Left renal cortex interstitium (tissue), 4 donors: ENCODE measurements at regions not wholly inside any gene's neighbourhood (a gene's known extent, or its start where the extent isn't known, plus 50 kb on each side); places are given as distances from the start of the nearest gene placed in this dataset.

ENCODE experiments used
- DNase-seq, 4 donors: peaks; one replicate each; pipeline ENCODE4 v3.0.0-alpha.2; 2013; ENCODE audit warnings: low read depth in 4 of 4, low spot score in 2 of 4, missing footprints in 1 of 4

DNA sequence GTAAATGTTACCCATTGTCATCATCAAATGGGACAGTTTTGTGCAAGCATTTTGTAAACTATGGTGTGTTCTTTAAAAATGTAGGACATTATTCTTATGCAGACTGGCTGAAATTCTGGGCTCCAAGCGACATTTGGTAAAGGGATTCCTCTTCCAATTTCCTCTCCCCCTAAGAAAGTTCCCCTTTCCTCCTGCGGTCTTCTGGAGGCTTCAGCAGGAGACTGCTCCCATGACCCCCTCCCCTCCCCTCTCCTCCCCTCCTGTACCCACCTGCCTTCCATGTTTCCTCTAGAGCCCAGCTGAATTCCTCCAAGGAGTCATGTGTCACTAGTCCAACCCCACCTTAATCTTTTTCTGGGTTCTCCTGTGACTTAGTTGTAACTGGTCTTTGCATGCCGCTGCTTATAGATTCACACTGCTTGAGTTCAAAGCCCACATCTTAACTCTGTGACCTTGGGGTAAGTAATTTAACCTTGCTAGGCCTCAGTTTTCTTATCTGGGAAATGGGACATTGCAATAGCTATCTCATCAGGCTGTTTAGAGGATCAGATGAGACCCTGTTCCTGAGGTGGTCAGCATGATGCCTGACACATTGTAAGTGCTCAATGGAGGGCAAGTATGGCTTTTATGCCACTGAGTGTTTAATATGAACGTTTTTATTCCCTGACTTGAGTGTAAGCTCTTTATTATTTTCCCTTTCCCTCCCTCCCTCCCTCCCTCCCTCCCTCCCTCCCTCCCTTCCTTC, 69.9 kb upstream of the WDR26 start:
- DNase-seq, result no peak

DNA sequence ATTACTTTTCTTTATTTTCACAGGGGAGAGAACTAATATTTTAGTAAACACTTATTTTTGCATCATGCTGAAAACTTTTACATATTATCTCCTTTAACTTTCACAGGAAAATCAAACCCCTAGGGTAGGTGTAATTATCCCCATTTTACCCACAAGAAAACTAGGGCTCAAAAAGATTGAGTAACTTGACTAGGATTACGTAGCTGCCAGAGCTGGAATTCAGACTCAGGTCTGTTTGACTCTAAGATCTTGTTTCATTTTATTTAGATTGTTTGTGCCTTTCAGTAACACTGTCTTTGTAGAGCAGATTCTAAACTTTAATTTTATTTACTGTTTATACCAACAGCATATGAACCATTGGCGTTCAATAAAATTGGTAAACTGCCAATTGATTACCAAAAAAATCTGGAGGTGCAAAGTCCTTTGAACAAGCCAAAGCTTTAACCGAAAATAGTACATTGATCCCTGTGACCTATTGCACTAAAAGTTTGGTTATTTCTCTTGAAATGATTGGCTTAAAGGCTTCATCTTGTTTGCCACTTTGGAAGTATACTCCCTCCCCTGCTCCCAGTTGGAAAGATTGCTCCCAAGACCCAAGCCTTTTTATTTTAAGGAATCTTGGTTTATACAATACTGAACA, 71.0 kb upstream of the WDR26 start:
- DNase-seq, result no peak

DNA sequence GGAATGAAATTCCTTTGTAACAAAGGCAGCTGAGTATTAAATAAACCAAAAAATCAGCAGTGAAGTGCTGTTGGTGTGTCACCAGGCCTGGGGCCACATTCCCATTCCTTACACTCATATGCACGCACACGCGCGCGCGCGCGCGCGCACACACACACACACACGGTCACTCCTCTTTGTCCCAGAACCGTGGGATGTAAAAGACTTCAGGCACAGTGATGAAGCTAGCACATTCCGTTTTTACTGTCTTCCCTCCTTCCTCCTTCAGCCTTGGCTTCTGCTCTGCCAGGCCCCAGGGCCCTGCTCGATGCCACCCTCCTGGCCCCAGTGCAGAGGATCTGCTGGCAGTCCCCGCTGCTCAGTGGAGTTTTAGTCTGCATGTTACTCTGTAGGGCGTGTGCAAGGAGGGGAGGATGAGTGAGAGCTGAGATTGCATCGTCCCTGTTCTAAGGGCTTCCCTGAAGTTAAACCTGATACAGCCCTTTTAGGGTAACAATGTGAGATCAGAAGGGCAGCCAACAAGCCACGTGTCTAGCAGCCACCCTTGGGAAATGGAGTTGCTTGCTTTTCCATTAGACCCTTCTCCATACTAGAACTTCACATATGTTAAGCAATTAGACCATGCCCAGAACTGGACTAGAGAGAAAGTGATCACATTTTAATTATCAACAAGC, 71.7 kb upstream of the WDR26 start:
- no peak for DNase-seq

DNA sequence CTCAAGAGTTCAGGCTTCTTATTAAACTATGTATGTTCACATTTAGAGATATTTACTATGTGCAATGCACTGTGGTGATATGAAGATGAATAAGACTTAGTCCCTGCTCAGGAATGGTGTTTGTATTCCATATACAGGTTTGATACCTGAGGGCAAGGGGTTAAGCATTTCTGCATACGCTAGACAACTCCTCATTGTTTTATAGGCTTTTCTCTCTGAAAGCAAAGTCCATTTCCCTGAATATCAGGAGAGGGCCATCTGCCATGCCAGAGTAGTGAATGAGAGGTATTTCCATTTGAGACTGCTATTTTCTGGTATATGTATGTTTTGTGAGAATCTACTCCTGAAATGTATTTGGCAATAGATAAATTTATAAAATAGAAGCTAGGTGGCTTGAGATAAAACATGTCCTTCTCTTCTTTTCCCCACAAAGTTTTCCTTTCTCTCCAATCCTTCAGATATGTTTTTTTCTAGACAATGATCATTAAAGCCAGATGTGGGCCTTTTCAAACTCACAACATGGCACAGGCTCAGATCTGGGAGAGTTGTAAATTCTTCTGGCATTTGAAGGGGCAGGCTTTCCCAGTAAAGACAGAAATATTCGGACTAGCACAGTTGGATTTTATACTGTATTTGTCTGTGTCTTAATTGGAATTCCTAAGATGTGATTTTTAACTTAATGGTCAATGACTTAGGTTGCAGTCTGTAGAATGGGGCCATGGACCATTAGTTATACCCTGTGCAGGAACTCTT, 73.3 kb upstream of the WDR26 start:
- DNase-seq, result no peak

DNA sequence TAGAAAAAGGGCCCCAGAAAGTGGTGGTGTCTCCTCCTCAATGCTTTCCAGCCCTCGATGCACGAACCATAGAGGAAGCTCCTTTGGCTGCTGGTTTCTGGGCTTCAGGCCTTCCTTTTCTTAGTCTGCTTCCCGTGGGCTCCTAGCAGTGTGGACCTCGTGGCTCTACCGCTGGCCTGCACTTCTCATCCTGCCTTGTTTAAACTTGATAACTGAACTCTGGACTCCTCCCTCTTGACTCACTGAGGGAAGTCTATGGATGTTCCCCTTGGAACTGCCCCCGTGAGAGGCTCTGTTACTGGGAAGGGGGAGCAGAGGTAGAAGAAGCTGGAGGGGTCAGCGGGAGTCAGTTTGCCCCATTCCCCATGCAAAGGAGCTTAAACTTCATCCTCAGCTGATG, 75.3 kb upstream of the WDR26 start:
- DNase-seq, result no peak

DNA sequence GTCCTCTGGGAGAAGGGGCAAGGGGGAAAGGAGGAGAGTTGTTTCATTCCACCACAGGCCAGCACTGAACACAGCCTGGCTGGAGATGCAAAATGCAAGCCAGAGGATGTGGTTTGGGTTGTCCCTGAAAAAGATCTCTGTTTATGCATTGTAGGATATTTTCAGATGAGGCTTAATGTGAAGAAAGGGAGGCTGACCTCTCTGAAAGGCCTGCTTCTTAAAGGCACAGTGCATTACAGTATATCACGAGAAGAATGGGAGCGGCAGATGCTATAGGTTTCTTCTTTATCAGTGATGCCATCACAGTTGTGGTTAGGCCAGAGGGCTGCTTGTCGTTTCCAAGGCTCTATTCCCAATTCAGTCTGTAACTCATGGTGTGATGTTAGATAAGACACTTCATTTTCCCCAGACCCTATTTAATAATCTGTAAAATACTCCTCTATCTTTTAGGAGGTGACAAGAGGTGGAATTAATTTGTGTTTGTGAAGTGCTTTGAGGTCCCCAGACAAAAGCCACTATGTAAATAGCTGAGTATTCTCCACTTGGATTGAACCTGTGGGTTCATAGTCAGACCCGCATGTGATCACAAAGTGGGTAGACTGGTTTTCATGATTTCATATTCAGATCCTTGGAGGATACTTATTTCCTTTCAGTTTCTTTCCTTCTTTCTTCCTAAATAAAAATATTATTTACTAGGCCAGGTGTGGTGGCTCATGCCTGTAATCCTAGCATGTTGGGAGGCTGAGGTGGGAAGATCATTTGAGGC, 76.5 kb upstream of the WDR26 start:
- DNase-seq, result no peak

DNA sequence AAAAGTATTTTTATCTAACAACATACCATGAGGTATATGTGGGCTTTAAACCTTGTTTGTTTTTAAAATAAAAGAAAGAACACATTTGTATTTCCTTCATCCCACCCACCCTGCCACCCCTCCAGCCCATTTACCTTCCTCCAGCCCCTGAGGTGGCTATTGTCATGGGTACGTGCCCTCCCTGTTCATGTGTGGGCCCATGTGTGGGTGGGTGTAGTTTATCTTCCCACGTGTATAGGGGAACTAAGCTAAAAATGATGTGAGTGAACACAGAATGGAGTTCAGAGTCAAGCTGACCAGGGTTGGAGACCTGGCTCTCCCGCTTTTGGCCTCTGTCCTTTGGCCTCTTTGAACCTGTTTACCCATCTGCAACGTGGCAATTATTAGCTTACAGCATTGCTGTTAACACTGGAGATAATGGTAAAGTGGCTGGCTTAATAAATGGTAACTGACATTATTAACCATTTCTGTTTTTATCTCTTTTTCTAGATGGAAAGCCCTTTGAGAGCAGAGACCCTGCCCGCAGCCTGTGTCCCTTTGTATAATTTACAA, 78.1 kb upstream of the WDR26 start:
- DNase-seq, result no peak

DNA sequence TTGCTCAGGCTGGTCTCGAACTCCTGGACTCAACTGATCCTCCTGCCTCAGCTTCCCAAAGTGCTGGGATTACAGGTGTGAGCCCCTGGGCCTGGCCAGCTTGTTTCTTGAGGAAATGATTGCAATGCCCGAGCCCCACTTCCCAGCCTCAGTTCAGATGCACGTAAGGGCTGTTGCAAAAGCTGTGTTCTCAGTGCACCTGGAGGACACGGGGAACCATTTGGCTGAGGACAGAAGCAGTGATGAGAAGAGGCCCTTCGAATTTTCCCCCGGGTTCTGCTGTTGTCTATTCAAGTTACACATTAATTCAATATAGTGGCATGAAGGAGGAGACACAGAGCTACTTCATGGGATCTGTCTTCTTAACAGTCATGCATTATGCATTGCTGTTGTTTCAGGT, 78.8 kb upstream of the WDR26 start:
- no peak for DNase-seq

DNA sequence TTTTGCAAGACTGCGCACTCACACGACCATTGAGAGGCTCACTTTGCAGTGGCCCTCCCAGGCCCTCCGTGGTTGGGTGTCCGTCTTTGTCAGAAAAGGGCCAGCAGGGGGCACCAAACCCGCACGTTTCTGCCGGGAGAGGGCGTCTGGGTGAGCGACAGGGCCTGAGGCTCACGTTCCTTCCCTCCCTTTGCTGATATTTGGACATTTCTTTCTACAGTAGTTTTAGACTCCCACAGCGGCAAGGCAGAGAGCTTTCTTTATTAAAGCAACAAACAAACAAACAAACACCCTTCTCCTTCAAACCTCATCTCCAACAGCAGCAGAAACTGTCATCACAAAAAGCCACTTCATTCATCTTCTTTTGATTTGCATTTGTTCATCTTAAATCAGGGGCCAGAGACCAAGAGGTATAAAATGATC, 79.2 kb upstream of the WDR26 start:
- peak in 2 of 4 donors; percentile 73 to 82 for DNase-seq

DNA sequence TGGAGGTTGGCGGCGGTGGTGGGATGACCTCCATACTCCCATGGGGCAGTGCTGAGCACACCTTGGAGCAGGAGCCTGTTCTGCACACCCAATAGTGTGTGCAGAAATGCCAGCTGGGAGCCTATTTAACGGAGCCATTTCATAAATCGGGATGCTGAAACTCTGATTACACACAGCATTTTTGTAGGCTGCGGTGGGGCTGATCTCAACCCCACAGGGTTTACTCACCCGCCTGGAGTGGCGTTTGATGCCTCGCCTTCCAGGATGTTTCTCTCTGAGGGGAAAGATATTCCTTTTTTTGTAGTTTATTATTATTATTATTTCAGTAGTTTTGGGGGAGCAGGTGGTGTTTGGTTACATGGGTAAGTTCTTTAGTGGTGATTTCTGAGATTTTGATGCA, 82.6 kb upstream of the WDR26 start:
- no peak for DNase-seq

DNA sequence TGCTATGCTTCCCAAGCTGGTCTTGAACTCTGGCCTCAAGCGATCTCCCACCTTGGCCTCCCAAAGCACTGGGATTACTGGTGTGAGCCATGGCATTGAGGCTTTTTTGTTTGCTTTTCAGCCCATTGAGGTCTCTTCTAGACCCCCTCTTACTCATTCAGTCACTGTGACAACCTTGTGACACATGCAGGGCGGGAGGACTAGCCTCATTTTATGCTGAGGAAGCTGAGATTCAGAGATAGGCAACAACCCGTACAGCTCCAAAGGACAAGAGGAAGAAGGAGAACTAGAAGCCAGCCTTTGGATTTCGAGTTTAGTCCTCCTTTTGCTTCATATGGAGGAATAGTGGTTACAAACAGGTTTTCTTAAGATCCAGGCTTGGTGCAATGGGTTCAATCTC, 83.9 kb upstream of the WDR26 start:
- no peak for DNase-seq

DNA sequence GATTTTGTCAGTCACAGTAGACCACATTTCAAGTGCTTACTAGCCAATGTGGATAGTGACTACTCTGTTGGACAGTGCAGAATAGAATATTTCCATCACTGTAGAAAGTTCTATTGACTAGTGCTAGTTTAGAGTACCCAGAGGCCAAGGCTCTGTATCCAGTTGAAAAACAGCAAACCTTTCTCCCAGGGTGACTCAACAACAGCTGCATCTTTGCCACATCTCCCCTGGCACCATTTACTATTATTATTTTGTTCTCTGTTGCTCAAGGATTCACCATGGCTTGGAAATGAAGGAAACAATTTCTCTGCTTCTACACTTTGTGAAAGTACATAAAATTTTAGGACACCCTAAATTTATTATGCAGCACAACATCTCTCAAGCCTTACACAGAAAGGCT, 85.3 kb upstream of the WDR26 start:
- DNase-seq, result no peak

DNA sequence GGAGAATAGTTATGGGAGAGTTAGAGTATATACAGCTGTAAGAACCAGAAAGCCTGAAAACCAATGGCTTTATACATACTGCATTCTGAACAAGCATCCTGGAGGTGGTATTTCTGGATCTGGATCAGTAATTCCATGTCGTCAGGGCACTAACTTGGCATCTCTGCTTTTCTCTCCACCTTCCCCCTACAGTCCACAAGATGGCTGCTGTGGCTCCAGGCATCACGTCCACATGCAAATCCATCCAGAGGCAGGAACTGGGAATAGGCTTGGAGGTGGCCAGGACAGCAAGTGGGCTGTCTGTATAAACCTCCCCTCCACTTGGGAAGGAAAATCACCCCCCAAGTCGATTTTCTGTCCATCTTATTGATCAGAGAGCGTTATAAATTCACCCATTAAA, 86.2 kb upstream of the WDR26 start:
- no peak for DNase-seq

DNA sequence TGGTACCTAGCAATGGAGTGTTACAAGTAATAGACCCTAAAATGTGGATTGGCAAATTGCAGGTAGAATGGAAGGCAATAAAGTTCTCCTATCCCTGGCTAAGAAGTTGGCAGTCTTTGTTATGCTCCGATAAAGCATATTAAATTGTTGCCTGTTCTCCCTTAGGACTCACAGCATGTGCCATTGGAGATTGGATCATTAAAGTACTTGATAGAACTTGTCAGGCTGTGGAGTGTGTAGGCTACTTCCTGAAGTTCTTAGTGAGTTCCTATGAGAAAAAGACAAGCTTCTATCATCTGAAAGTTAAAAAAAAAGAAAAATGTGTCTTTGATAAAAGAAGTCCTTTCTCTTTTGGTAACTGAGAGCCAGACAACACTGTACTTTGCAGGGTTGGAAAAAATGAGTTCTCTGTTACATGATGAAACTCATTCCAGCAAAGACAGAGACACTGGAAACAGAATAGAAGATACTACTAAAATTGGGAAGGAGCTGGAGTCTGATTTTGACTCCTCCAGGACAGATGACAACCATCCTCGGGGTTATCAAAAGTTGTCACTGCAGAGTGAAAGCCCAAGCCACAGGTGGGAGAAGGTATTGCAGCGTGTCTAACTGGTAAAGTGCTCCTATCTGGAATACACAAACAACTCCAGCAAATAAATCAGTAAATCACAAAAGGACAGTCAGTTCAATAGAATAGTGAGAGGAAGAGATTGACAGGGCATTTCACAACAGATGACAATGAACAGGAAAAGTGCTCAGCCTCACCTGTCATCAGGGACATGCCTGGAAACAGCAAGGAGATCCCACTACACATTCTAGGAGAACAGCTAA, 87.5 kb upstream of the WDR26 start:
- no peak for DNase-seq

DNA sequence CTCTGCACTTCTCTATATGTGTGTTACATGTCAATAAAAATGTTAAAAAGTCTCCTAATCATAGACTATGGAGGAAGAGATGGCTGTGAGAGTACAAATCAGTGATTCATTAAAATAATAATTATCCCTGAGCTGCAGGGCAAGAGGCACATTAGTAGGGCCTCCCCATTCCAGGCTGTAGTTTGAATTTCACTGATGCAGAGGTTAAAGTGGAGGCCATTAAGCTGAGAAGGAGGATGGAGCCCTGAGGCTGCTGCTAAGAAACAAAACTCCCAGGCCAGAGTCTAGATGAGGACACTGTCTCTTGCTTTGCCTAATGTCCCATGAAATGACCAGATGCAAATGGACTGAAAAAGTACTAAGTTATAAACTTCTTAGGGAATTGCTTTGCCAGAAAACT, 89.1 kb upstream of the WDR26 start:
- DNase-seq, result no peak

DNA sequence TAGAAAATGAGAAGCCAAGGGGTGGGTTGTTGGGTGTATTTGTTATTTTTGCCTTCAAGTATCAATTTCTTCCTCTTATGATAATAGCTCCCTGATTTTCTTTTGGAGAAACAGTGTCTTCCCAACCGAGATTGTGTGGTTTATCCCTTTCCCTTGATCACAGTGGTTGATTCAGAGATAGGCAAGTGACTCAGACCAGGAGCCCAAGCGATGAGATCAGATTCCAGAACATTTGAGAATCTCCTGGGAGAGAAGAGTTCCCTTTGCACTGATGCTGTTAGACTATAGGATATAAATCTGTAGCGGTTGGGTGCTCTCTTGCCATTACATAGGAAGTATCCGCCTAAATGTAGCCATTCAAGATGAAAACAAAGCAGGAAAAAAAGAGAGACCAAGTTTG, 90.1 kb upstream of the WDR26 start:
- DNase-seq, result no peak

DNA sequence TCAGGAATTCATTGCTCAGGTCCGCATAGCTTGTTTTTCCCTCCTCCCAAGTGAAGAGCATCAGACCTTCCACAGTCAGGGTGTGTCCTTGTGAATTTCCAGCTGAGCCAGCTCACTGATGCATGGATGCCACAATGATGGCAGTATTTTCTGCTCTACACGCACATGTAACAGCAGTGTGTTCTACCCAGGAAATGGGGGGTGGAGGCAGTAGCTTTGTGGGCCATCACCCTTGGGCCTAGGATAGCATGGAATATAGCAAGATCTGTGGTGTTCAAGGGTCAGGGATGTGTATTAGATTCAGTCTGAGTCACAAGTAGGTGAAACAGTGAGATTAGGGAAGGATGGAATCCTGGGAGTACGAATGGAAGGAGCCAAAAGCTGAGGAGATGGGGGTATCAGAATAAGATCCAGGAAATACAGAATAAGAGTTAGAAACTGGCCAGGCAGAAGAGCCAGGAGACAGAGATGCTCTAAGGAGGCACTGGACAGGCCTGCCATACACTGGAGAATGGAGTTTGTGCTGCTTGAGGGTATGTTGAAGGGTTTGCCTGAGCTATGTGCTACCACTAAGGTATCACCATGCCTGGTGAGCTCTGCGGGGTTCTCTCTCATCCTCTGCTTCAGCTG, 90.6 kb upstream of the CNIH3 start:
- no peak for DNase-seq

DNA sequence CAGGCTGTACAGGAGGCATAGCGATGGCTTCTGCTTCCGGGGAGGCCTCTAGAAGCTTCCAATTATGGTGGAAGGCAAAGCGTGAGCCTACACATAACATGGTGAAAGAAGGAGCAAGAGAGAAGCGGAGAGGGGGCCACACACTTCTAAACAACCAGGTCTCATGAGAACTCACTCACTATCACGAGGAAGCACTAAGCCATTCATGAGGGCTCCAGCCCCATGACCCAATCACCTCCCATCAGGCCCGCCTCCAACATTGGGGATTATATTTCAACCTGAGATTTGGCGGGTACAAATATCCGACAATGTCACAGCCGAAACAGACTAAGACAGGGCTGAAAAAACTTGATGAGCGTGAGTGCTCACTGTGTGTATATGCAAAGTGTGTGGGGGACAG, 89.3 kb upstream of the CNIH3 start:
- DNase-seq, result no peak

DNA sequence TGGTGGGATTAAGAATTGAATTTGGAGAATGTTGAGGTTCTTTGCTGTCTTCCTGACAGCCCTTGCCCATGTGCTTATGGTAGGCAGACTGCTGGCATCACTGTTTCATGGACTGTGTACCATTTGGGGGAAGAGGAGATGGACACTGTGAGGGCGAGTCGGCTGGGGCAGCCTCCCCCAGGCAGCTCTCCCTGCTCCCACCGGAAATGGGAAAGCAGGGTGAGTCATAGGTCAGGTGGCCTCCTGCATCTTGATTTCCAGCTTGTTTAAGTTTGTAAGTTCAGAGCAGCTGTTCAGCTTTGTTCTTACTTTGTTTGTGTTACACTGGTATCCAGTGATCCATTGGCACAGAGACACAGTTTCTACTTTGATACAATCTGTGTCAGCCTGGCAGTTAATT, 87.2 kb upstream of the CNIH3 start:
- no peak for DNase-seq
